ENCODE measurements at regions not wholly inside any gene's neighbourhood (a gene's known extent, or its start where the extent isn't known, plus 50 kb on each side); places are given as distances from the start of the nearest gene placed in this dataset.

DNA sequence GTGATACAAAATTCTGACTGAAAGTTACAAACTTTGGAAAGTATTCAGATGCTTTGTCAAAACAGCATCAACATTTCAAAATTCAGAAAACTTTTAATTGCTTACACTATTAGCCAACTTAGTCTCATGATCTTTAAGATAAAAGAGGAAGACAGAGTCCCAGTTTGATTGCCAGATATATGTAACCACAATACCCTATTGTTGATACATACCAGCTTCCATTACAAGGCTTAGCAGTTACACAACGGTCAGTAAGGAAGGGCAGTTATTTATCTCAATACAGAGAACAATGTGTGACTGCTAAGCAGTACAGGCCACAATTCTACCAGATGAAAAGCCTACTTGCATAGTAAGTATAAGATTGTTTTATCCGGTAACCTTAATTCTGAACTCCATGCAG lies 138.4 kb downstream of the SPANXN3 start:
- Histone ChIP-seq H3K4me2 (ENCODE audit: insufficient read depth, low read length) (no peak overlapping the region), H2AFZ (ENCODE audit: low read depth, low read length) (no peak overlapping the region), H3K9ac (ENCODE audit: insufficient read depth in 1 of 2, low read depth in 2 of 2, low read length in 2 of 2) (no peak overlapping the region), H3K27ac (ENCODE audit: extremely low read depth, low read depth, low read length) (no peak overlapping the region), H3K4me1 (replicated peaks in 1 of 2; ENCODE audit: control insufficient read depth in 2 of 2, insufficient read depth in 2 of 2, low read length in 2 of 2) (no peaks in the 10 kb centered on the region), H4K20me1 (replicated peaks; ENCODE audit: control insufficient read depth, insufficient read depth, low read length) (no peaks in the 10 kb centered on the region), H3K79me2 (ENCODE audit: control insufficient read depth, insufficient read depth, low read length) (no peaks in the 10 kb centered on the region), H3K9me1 (ENCODE audit: control insufficient read depth, insufficient read depth, low read length) (no peaks in the 10 kb centered on the region), H3K4me3 (no peak overlapping the region), H3K9me3 (replicated peaks; ENCODE audit: control insufficient read depth, insufficient read depth, low read depth, low read length) (no peaks in the 10 kb centered on the region), H3K27me3 (ENCODE audit: control insufficient read depth in 2 of 2, insufficient read depth in 2 of 2, low read length in 2 of 2) (no peaks in the 10 kb centered on the region), H3K36me3 (ENCODE audit: control insufficient read depth, insufficient read depth, low read length) (no peaks in the 10 kb centered on the region)
- 0% methylated on average over 2 of the region's 2 CpGs for WGBS (ENCODE audit: insufficient coverage, low coverage, missing lambda C conversion rate)
- in situ Hi-C loops (cut with MboI) (loop anchor here (10.0 kb wide), 1 partner anchor 876 kb away; no protein-coding TSS in a partner anchor), intact Hi-C loops (cut with micrococcal nuclease) (no loop called here)
- POLR2A ChIA-PET = no interaction called here
- CTCF ChIA-PET (ENCODE audit: low intra/inter-chr PET ratio) = no interaction called here
- no peak for ATAC-seq
- no TSS peak for BruUV-seq (replicated peaks)
- DNase-seq (ENCODE audit: extremely low read depth in 1 of 4, low spot score in 3 of 4) = no peak
- no peak for FAIRE-seq
- TF ChIP-seq ZNF76 (CRISPR knock-in tag; IDR thresholded peaks at IDR 0.05; ENCODE audit: borderline replicate concordance) = no peak
- TF ChIP-seq, protein P1, sequence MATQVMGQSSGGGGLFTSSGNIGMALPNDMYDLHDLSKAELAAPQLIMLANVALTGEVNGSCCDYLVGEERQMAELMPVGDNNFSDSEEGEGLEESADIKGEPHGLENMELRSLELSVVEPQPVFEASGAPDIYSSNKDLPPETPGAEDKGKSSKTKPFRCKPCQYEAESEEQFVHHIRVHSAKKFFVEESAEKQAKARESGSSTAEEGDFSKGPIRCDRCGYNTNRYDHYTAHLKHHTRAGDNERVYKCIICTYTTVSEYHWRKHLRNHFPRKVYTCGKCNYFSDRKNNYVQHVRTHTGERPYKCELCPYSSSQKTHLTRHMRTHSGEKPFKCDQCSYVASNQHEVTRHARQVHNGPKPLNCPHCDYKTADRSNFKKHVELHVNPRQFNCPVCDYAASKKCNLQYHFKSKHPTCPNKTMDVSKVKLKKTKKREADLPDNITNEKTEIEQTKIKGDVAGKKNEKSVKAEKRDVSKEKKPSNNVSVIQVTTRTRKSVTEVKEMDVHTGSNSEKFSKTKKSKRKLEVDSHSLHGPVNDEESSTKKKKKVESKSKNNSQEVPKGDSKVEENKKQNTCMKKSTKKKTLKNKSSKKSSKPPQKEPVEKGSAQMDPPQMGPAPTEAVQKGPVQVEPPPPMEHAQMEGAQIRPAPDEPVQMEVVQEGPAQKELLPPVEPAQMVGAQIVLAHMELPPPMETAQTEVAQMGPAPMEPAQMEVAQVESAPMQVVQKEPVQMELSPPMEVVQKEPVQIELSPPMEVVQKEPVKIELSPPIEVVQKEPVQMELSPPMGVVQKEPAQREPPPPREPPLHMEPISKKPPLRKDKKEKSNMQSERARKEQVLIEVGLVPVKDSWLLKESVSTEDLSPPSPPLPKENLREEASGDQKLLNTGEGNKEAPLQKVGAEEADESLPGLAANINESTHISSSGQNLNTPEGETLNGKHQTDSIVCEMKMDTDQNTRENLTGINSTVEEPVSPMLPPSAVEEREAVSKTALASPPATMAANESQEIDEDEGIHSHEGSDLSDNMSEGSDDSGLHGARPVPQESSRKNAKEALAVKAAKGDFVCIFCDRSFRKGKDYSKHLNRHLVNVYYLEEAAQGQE (IDR thresholded peaks at IDR 0.05; ENCODE audit: borderline replicate concordance) = no peak
- TF ChIP-seq, protein P1 (CRISPR knock-in tag; IDR thresholded peaks at IDR 0.05; ENCODE audit: low read depth) = no peak
- TF ChIP-seq ZNF75A (CRISPR knock-in tag; IDR thresholded peaks at IDR 0.05) = no peak
